ENCODE measurements at regions not wholly inside any gene's neighbourhood (a gene's known extent, or its start where the extent isn't known, plus 50 kb on each side); places are given as distances from the start of the nearest gene placed in this dataset.
"Not testable (repeated sequence)": the region's sequence is repeated elsewhere in the genome, so short reads cannot be mapped to it uniquely, and the experiment has no call there.

DNA sequence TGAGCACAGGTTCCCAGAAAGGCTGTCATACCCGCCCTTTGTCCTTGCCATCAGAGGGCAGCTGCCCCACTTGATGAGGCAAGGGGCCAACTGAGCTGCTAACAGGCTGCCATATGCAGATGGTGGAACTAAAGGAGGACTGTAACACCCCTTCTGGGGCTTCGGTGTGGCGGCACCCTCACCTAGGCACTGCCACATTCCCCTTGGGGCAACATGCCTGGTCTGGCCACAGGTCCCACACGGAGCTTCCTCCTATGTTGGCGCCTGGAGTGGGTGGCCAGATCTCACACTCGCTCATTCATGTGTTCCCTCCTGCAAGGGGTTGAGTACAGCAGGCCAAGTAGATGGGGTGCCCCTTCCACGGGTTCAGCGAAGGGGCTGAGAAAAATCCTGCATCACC is 777.4 kb upstream of the CHD1 start:
- DNase-seq = no peak

DNA sequence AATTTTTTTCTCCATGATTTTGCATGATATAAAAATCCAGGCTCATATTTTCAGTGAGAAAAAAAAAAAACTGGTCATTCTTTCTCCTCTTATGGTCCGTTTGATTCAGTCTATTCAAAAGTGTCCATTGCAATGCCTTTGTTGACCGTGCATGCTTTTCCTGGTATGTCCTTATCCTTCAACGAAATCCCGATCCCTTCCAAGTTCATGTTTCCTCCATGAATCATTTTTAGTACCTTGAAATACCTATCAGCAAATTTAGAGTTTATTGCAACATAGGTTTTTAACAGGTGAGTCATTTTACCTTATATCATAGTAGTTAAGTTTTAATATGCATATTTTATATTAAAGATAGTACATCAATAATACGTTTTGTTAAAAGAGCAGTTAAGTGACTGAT is 773.8 kb upstream of the CHD1 start:
- no peak for DNase-seq

DNA sequence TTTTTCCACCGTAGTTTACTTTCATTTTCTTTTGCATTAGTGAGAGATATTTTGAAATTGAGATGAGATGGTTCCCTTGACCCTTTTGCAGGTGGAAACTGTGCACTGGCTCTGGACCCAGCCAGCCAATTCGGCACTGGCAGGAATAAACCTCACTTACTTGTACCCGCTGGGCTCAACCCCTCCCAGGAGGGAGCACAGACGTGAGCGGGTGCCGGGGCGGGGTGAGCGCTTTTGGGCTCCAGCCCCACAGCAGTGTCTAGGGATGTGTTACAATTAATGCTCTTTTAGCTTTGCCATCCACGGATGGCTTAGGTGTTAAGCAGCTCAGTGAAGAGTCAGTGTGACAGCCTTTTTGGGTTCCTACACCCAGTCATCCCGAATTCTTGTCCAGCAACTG is 766.1 kb upstream of the CHD1 start:
- DNase-seq = no peak

DNA sequence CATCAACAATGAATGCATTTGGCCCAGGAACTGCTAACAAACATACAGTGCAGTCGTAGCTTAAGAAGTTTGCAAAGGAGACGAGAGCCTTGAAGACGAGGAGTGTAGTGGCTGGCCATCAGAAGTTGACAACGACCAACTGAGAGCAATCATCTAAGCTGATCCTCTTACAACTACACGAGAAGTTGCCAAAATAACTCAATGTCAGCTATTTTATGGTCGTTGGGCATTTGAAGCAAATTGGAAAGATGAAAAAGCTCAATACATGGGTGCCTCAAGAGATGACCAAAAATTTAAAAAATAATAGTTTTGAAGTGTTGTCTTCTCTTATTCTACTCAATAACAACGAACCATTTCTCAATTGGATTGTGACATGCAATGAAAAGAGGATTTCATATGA is 757.7 kb upstream of the CHD1 start:
- no peak for DNase-seq

DNA sequence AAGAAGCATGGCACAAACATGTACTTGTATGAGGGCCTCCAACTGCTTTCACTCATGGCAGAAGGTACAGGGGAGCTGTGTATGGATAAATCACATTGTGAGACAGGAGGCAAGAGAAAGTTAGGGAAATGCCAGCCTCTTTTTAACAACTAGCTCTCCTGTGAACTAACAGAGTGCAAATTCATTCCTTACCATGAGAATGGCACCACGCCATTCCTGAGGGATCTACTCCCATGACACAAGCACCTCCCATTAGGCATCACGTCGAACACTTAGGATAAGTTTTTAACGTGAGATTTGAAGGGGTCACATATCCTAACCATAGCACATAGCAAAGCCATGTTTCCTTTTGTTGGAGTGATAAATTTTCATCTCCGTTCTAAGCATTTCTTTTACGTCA is 747.2 kb upstream of the CHD1 start:
- DNase-seq = no peak

DNA sequence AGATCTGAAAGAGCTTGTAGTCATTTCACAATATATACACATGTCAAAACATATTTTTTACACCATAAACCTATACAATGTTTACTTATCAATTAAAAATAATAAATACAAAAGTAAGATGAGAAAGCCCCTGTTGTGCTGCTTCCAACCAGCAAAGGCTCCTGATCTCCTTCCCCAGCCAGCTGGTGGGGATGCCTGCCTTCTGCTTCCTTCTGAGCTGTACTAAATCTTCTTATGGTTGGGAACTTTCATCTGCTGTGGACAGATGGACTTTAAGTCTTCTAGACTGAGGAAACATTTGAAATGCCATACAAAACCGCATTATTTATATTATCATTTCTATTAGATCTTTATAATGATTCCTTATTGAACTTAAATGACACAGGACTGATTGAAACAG is 745.3 kb upstream of the CHD1 start:
- DNase-seq = no peak

DNA sequence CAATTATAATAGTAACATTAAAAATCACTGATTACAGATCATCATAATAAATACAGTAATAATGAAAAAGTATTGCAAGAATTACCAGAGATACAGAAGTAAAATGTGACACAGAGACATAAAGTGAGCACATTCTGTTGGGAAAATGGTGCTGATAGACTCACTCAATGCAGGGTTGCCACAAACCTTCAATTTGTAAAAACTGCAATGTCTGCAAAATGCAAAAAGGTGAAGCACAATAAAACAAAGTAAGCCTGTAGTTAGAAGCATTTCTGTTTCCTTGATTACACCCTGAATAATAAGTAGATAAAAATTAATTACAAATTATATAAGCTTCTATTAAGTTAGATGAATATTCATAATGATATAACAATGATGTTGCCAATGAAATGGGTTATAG is 736.2 kb upstream of the CHD1 start:
- DNase-seq = no peak

DNA sequence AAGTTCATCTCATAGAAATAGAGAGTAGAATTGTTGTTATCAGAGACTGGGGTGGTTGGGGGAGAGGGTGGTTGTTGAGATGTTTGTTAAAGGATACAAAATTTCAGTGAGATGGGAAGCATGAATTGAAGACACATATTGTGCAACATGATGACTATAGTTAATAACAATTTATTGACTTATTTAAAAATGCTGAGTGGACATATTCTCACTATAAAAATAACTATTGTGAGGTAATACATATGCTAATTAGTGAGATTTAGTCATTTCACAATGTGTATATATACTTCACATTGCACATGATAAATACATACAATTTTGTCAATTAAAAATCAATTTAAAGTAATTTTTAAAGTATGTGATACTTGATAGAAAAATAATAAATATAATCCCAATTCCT is 722.5 kb upstream of the CHD1 start:
- no peak for DNase-seq

DNA sequence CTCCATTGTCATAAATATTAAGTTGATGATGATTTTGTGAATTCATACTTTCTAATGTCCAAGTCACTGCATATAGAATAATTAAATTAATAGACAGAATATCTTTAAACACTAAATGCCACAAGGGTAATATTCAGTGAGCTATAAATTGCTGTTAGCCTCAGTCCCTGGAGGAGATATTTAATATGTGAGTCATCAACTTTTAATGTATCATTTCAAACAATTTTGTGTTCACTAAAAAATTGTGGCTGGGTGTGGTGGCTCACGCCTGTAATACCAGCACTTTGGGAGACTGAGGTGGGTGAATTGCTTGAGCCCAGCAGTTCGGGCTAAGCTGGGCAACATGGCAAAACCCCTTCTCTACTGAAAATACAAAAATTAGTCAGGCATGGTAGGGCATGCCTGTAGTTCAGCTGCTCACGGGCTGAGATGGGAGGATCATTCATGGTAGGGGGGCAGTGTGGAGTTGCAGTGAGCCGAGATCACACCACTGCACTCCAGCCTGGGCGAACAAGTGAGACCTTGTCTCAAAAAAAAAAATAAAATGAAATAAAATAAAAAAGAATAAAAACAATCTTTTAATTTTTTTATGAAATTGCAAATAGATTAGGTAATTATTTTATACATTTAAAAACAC is 717.3 kb upstream of the CHD1 start:
- no peak for DNase-seq

DNA sequence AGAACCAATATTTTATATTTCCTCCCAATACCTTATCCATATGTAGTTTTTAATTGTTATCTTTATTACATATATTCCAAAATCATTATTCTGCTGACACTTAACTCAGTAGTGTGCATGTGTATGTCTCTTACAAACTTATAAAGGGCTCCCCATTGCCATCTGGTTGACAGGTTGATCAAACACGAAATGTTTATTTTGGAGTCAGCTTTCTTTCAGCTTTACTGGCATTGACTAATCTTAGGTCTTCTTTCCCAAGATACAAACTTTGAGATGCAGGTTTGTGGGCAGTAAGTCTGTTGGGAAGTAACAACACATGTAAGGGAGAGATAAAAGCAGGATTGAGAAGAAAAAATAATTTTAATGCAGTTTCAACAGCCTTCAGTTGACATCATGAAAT is 716.0 kb upstream of the CHD1 start:
- no peak for DNase-seq

DNA sequence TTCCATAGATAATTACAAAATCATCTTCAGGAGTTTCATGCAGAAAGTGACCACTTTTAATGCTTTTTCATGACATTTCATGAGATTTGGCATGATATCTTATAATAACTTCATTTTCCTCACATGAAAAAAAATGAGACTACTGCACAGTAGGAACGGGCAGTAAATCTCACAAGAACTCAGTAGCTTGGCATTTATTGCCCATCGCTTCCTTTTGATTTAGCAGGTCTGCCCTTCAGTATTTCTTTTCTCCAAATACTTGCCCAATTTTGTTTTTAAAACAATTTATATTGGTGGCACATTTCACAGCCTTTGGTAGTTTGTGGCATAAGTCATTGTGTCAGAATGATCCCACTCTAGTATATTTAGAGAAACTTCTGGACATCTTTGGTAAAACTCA is 711.8 kb upstream of the CHD1 start:
- no peak for DNase-seq

DNA sequence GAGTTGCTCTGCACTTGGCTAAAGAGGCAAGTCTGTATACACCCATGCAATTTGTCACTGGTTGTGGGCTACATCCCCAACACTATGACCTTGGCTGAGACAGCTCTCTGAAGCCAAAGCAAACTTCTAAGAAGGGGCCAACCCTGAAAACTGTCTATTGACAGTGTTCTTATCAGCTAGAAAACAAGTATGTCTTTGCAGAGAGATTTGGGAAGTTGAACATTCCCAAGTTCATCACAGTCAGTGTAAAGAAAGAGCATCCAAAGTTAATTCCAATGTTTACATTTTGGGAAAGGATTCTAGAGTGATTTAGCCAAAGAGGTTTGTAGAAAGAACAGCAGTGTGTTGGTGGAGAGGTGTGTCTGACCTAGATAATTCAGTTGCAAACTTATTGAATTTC is 711.1 kb upstream of the CHD1 start:
- no peak for DNase-seq

DNA sequence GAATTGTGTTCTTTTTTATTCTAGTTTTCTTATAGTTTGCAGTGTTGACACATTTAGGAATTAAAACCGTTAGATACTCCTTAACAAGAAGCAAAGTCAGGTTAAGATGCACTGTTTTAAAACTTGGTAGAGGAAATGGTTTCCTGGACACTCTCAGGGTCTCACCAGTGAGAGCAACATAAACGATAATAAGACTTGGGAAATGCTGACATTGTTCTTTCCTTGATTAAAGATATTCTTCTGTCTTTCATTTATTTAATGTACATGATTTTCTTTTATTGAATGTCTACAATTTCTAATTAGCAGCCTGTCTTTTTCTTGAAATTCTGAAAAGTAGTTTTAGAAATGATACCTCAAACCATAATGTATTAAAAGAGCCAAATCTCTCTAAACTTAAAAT is 707.9 kb upstream of the CHD1 start:
- DNase-seq = no peak

DNA sequence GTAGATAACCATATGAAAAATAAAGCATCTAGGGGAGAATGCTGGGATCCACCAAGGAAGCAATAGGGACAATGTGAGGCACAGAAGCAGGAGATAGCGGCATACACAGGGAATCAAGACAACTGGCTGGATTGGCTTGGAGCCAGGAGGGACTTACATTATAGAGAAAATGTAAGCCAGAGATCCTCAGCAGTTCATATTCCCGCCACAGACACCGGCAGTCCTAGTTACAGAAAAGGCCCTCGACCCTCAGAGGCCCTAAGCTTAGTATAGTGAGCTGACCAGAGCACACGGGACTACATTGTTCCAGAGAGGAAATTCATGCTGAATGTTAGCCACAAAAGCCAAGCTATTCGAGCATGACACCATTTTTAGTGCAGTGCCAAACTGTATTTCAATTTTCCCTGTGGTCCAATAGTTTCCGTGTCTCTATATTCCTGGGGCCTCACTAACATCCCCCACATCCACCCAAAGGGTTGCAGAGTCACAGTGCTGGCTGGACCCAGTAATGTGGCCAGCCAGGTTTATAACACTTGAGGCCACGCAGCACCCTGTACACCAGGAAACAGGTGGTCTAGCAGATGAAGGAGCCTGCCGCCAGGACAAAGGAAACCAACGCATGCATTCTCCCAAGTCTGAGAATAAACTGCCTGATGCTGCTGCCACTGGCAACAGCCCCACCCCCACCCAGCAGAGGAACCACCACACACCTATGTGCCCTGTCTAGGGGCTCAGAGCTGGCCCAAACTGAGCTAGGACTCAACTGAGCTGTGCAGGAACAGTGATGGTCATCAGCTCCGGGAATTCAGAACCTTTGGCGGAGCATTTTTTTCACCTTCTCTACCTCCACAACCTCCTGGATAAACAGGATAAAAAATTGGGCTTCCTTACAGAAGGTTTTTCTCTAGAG is 693.2 kb upstream of the CHD1 start:
- no peak for DNase-seq

DNA sequence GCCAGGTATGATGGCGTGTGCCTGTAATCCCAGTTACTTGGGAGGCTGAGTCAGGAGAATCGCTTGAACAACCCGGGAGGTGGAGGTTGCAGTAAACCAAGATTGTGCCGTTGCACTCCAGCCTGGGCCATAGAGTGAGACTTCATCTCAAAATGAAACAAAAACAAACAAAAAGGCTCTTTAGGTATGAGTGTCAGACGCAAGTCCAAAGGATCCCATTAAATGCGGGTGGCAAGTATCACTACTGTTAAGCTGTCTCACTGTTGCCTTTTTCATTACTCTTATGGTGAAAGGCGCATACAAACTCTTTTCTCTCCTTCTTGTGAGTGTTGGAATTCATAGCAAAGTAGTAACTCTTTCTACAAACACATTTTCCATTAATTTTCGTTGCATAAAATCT is 688.5 kb upstream of the CHD1 start:
- no peak for DNase-seq

DNA sequence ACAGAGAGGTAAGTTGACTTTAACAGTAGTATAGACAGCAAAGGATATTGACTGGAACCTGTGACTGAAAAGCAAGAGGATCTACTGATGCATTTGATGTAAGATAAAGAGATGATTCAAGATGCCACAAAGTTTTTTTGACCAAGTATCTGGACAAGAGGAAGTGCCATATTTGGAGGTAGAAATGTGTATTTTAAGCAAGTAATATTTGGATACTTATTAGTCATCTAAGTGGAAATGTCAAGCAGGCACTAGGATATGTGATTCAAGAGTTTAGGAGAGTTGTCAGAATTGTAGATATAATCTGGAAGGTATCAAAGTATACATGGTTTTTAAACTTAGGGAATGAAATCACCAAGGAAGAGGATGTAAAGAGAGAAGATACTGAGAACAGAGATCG is 686.1 kb upstream of the CHD1 start:
- no peak for DNase-seq

DNA sequence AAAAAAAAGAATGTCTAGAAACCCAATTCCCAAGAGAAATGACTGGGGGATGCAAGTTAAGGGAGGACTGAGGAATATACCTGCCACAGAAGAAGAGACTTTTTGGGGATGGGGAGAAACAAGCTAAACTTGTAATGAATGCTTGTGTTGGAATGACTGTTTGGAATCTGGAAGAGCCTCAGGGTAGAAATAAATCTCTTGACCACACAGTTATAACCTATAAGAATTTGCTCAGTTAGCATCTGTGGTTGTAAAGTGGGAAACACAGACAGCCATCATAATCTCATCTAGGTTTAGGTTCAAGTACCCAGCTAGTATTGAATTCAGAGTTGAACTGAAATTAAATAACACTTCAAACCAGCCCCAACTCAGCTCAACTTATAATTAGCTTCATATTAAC is 678.3 kb upstream of the CHD1 start:
- DNase-seq = no peak

DNA sequence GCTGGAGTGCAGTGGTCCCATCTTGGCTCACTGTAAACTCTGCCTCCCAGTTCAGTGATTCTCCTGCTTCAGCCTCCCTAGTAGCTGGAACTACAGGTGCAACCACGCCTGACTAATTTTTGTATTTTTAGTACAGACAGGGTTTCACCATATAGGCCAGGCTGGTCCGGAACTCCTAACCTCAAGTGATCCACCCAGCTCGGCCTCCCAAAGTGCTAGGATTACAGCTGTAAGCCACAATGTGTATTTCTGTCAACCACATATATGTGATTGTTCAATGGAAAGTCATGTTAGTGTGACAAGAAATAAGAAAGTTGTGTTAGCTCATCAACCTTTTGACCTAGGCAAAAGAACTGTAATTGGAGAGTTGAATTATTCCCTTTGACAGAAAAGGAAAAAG is 677.1 kb upstream of the CHD1 start:
- no peak for DNase-seq

DNA sequence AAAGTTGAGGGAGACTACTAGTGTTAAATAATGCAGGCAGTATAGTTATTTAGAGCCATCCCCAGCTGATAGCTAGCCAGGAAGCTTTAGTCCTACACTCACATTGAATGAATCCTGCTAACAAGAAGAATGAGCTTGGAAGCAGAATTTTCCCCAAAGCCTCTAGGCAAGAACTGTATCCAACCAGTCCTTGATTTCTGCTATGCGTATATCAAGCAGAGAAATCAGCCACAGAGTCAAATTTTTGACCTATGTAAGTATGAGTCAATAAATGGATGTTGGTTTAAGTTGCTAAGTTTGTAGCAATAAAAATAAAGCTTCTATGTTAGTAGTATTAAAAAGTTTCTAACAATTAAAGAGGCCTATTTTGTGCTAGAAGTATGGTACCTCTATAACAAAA is 672.1 kb upstream of the CHD1 start:
- no peak for DNase-seq

DNA sequence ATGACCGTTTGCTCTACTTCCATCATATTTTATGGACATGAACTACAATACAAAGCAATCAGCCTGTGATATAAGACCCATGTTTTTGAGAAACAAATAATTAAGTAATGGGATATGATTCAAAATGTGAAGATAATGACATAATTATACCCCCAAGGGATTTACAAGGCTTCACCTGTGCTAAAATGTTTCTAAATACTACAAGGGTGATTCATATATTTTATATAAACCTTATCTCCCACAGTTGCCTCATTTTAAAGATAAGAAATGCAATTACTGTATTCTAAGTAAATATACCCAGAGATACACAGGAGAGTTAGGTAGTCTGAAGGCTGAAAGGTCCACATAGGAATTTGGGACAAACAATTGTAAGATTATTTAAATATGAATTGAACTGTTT is 662.0 kb upstream of the CHD1 start:
- no peak for DNase-seq

DNA sequence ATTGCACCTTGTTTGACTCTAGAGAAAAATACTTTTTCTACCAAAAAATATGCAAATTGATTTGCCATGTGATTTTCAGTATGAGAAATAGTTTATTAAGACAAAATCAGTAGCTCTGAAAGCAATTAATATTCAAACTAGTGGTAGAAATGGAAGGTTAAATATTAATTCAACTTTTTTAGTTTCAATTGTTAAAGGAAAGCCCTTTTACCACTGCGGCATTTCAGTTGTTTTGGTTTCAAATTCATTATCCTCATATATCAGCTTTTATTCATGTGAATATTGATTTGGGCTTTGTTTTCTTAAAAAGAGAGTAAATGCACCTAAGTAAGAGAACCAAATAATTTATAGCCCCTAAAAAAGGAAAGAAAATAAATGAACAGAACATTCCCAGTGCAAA is 660.6 kb upstream of the CHD1 start:
- no peak for DNase-seq

DNA sequence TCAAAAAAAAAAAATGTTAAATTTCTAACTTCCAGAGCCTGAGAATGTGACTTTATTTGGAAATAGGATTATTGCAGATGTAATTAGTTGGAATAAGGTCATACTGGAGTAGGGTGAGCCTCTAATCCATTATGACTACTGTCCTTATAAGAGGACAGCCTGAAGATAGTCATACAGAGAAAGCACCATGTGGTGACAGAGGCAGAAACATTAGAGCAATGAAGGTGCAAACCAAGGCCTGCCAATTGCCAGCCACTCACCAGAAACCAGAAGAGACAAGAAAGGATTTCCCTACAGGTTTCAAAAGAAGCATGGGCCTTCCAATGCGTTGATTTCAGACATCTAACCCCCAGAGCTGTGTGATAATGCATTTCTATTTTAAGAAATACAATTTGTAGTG is 659.2 kb upstream of the CHD1 start:
- no peak for DNase-seq

DNA sequence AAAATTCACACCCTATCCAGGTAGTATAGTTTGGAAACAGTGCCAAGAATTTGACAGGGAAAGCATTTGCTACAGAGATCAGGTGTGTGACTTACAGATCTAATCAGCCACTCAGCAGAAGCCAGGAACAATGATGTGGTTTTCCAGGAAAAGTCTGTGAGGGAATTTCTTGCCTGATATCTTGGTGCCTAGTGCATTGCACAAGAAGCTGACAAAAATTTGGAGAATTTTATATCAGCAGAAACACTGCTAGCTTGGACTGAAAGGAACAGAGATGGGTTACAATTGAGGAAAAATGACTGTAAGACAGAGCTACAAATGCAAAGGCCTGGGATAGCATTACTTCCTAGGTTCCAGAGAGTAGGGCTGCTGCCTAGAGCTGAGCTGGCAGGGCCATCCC is 658.1 kb upstream of the CHD1 start:
- DNase-seq = no peak

DNA sequence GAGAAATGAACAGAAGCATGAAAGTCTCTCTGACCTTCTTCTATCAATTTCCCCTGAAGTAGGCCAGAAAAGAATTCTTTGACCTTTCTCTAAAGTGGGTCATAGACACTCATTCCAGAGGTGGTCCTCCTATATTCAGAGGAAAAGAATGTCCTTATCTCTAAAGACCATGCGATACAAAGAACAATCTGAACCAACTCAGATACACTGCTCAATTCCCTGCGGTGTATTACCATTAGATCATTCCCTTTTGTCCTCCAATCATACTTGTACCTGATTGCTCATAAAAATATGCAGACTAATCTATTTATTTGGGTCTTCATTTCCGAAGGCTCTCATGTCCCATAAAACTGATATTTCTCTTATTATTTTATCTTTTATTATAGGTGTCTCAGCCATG is 652.4 kb upstream of the CHD1 start:
- not testable (repeated sequence) for DNase-seq
